ENCODE measurements at regions not wholly inside any gene's neighbourhood (a gene's known extent, or its start where the extent isn't known, plus 50 kb on each side); places are given as distances from the start of the nearest gene placed in this dataset.

DNA sequence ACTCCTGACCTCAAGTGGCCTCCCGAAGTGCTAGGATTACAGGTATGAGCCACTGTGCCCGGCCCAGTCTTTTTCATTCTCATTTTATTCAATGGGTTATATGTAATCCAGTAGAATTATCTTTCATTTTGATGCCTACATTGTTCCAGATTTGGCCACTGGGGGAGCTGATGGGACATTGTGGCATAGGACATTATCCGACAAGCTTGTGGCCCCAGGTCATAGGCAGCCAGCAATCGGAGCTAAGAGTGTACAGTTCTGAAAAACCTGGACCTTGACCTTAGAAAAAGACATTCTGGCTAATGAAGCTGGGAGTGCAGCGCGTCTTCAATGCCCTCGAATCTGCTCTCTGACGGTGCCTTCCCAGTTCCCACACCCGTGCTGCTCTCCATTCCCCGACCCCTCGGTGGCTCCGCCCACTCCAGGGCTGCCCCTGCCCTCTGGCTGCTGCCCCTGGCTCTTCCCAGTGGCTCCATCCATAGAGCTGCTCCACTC is 108.7 kb downstream of the TEX29 start:
- Histone ChIP-seq H3K4me3 (no peak overlapping the region), H3K36me3 (no peaks in the 10 kb centered on the region), H3K9me3 (no peaks in the 10 kb centered on the region), H3K27ac (no peak overlapping the region), H3K27me3 (no peaks in the 10 kb centered on the region), H3K4me1 (no peaks in the 10 kb centered on the region)
- peak in 2 of 3 donors; percentile 49 to 67 for DNase-seq
- peak; percentile 95 to 98 (median 97) for ATAC-seq
- TF ChIP-seq POLR2A (IDR thresholded peaks at IDR 0.05) (no peak), CTCF (IDR thresholded peaks at IDR 0.05) (peak; percentile 57 to 64 (median 60))
- intact Hi-C loops (cut with DNase I) = no loop called here
- WGBS (ENCODE audit: insufficient coverage, low coverage, low lambda C conversion rate, missing lambda C conversion rate) = 17% methylated on average over 12 of the region's 12 CpGs

GRCh38 chr13:111431206-111431605 is 110.8 kb downstream of the TEX29 start:
- intact Hi-C loops (cut with DNase I) = no loop called here
- H3K9me3 ChIP-seq = no peaks in the 10 kb centered on the region
- WGBS (ENCODE audit: insufficient coverage, low coverage, low lambda C conversion rate, missing lambda C conversion rate) = 44% methylated on average over 3 of the region's 3 CpGs
- H3K36me3 ChIP-seq = no peaks in the 10 kb centered on the region
- no peak for ATAC-seq
- no peaks in the 10 kb centered on the region for H3K27me3 ChIP-seq
- no peak for DNase-seq
- H3K27ac ChIP-seq = no peak overlapping the region
- TF ChIP-seq POLR2A (IDR thresholded peaks at IDR 0.05) (no peak), CTCF (IDR thresholded peaks at IDR 0.05) (no peak)
- no peaks in the 10 kb centered on the region for H3K4me1 ChIP-seq
- H3K4me3 ChIP-seq = no peak overlapping the region

- no peak for TF ChIP-seq POLR2A (IDR thresholded peaks at IDR 0.05)
- Histone ChIP-seq H3K9me3 (no peaks in the 10 kb centered on the region), H3K36me3 (no peaks in the 10 kb centered on the region), H3K27me3 (no peaks in the 10 kb centered on the region), H3K4me3 (no peak overlapping the region), H3K27ac (no peak overlapping the region), H3K4me1 (no peaks in the 10 kb centered on the region)
- ATAC-seq (no peak), DNase-seq (no peak)
- 69% methylated on average over 3 of the region's 3 CpGs for WGBS (ENCODE audit: insufficient coverage, low coverage, low lambda C conversion rate, missing lambda C conversion rate)
- intact Hi-C loops (cut with DNase I) = no loop called here
Observed at GRCh38 chr13:111434578-111435159, 114.2 kb downstream of the TEX29 start.

GRCh38 chr13:111436446-111436845 is 116.0 kb downstream of the TEX29 start:
- Histone ChIP-seq H3K36me3 (no peaks in the 10 kb centered on the region), H3K4me3 (no peak overlapping the region), H3K27ac (no peak overlapping the region), H3K9me3 (no peaks in the 10 kb centered on the region), H3K27me3 (no peaks in the 10 kb centered on the region), H3K4me1 (no peaks in the 10 kb centered on the region)
- DNase-seq (no peak), ATAC-seq (no peak)
- 61% methylated on average over 4 of the region's 11 CpGs for WGBS (ENCODE audit: insufficient coverage, low coverage, low lambda C conversion rate, missing lambda C conversion rate)
- intact Hi-C loops (cut with DNase I) = no loop called here
- no peak for TF ChIP-seq CTCF (IDR thresholded peaks at IDR 0.05)
- TF ChIP-seq POLR2A (IDR thresholded peaks at IDR 0.05) = no peak

DNA sequence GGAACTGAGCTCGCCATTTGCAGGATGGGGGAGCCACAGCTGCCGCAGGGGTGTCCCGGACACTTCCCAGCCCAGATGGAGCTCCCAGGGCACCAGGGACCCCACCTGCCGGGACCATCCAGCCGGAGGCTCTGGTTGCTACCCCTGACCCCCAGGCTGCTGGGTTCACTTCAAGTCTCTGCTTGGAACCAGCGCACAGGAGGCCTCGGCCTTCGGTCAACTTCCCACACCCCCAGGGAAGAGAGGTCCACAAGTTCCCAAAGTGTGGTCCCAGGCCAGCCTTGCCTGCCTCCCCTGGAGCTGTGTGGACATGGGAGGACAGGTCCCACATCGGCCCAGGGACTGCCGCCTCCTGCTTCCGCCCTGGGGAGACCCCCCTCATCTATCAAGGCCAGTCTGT is 117.0 kb downstream of the TEX29 start:
- intact Hi-C loops (cut with DNase I) = no loop called here
- no peak overlapping the region for H3K27ac ChIP-seq

More for the DNA sequence above, 117.0 kb downstream of the TEX29 start:
- DNase-seq (no peak), ATAC-seq (no peak)
- H3K36me3 ChIP-seq = no peaks in the 10 kb centered on the region
- no peak overlapping the region for H3K4me3 ChIP-seq
- no peaks in the 10 kb centered on the region for H3K4me1 ChIP-seq
- no peaks in the 10 kb centered on the region for H3K27me3 ChIP-seq
- no CpG with 5 or more reads among the region's 11 CpGs for WGBS (ENCODE audit: insufficient coverage, low coverage, low lambda C conversion rate, missing lambda C conversion rate)
- no peaks in the 10 kb centered on the region for H3K9me3 ChIP-seq
- no peak for TF ChIP-seq CTCF (IDR thresholded peaks at IDR 0.05)
- TF ChIP-seq POLR2A (IDR thresholded peaks at IDR 0.05) = no peak
